ENCODE measurements at regions not wholly inside any gene's neighbourhood (a gene's known extent, or its start where the extent isn't known, plus 50 kb on each side); places are given as distances from the start of the nearest gene placed in this dataset.

DNA sequence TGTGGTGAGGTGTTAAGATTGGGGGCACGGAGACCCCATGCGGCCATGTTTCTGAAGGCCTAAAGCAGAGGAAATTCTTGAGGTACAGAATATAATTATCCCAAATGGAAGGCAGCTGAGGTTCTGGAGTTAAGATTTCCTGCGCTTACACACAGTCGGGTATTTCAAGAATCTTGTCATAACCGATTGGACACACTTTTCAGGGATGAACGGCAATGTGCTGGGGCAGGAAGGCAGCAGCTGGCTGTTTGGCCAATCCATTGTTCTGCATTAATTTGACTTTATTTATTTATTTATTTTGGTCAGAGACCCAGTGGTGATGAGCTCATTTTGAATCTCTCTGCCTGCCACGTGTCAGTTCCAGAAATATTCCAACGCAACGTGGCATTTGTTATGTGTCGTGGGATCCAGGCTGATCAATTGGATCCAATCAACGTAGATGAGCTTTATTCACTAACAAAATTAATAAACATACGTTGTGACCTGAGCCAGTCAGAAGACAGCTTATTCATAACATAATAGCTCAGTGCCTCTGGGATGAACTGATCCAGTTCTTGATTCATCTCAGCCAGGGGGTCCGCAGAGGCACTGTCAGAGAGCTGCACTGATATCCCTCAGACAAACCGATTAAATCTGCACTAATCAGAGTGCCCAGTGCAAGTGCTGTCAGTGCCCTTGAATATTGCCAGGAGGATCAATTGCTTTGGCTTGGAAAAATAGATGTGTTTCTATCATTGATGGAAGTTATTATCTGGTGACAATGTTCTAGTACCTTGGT is 181.0 kb downstream of the KTN1 start:
- no peak for TF ChIP-seq CTCF (conservative IDR thresholded peaks at IDR 0.05; ENCODE audit: low read depth in 2 of 2)
- no peak for TF ChIP-seq POLR2AphosphoS5 (IDR thresholded peaks at IDR 0.05; ENCODE audit: low read depth)
- no peak for TF ChIP-seq EZH2 (IDR thresholded peaks at IDR 0.05; ENCODE audit: low read depth, unreplicated experiment)
- no peak for TF ChIP-seq NANOG (IDR thresholded peaks at IDR 0.05; ENCODE audit: borderline replicate concordance)
- TF ChIP-seq, protein P1, sequence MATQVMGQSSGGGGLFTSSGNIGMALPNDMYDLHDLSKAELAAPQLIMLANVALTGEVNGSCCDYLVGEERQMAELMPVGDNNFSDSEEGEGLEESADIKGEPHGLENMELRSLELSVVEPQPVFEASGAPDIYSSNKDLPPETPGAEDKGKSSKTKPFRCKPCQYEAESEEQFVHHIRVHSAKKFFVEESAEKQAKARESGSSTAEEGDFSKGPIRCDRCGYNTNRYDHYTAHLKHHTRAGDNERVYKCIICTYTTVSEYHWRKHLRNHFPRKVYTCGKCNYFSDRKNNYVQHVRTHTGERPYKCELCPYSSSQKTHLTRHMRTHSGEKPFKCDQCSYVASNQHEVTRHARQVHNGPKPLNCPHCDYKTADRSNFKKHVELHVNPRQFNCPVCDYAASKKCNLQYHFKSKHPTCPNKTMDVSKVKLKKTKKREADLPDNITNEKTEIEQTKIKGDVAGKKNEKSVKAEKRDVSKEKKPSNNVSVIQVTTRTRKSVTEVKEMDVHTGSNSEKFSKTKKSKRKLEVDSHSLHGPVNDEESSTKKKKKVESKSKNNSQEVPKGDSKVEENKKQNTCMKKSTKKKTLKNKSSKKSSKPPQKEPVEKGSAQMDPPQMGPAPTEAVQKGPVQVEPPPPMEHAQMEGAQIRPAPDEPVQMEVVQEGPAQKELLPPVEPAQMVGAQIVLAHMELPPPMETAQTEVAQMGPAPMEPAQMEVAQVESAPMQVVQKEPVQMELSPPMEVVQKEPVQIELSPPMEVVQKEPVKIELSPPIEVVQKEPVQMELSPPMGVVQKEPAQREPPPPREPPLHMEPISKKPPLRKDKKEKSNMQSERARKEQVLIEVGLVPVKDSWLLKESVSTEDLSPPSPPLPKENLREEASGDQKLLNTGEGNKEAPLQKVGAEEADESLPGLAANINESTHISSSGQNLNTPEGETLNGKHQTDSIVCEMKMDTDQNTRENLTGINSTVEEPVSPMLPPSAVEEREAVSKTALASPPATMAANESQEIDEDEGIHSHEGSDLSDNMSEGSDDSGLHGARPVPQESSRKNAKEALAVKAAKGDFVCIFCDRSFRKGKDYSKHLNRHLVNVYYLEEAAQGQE (IDR thresholded peaks at IDR 0.05; ENCODE audit: unreplicated experiment), result no peak
- no peak for TF ChIP-seq JUNB (IDR thresholded peaks at IDR 0.05; ENCODE audit: unreplicated experiment)
- no peak for TF ChIP-seq EZH2phosphoT487 (IDR thresholded peaks at IDR 0.05; ENCODE audit: unreplicated experiment)
- TF ChIP-seq, protein P2, sequence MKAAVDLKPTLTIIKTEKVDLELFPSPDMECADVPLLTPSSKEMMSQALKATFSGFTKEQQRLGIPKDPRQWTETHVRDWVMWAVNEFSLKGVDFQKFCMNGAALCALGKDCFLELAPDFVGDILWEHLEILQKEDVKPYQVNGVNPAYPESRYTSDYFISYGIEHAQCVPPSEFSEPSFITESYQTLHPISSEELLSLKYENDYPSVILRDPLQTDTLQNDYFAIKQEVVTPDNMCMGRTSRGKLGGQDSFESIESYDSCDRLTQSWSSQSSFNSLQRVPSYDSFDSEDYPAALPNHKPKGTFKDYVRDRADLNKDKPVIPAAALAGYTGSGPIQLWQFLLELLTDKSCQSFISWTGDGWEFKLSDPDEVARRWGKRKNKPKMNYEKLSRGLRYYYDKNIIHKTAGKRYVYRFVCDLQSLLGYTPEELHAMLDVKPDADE (IDR thresholded peaks at IDR 0.05), result no peak
- no peak for TF ChIP-seq ZNF462 (CRISPR knock-in tag; IDR thresholded peaks at IDR 0.05)
- TF ChIP-seq ZNF331 (CRISPR knock-in tag; IDR thresholded peaks at IDR 0.05; ENCODE audit: low read depth), result no peak

Data from GM23338 (cell line).